PC-9 (cell line): ENCODE measurements at regions not wholly inside any gene's neighbourhood (a gene's known extent, or its start where the extent isn't known, plus 50 kb on each side); places are given as distances from the start of the nearest gene placed in this dataset.
"Not testable (repeated sequence)": the region's sequence is repeated elsewhere in the genome, so short reads cannot be mapped to it uniquely, and the experiment has no call there.

Experiments used
- BruUV-seq: library from RNA; stranded (reverse); fragments of 400-500 nt; replicated peaks from 2 replicates; lab custom pipeline; 2021; lab: Mats Ljungman, UMichigan
- CTCF ChIA-PET: fragments of 300-600 bp; sonication (Branson Sonifier 250); formaldehyde crosslinking; loops from one replicate; lab custom pipeline; 2022; ENCODE audit warnings: antibody characterized with exemption; lab: Charles Lee
- POLR2A ChIA-PET: fragments of 300-600 bp; sonication (Branson Sonifier 250); formaldehyde crosslinking; loops from one replicate; lab custom pipeline; 2022; ENCODE audit warnings: antibody characterized with exemption; ENCODE audit not compliant: unreplicated experiment; lab: Charles Lee
- DNase-seq, 2 experiments: peaks; one replicate each; pipeline versions ENCODE4 v3.0.0 to v3.0.0-alpha.2; 2015 to 2022; ENCODE audit warnings: mixed read lengths in 1 of 2
- H2AFZ ChIP-seq: fragments of 200-600 bp; sonication (generic); 2 replicates; pipeline ENCODE4 v1.8.1; 2017; ENCODE audit warnings: antibody characterized with exemption
- H3F3A ChIP-seq: fragments of 200-600 bp; sonication (generic); 2 replicates; pipeline ENCODE4 v1.8.1; 2017; ENCODE audit warnings: antibody characterized with exemption, mild to moderate bottlenecking, low read depth; ENCODE audit not compliant: insufficient read depth
- H3K27ac ChIP-seq: fragments of 200-600 bp; sonication (generic); 2 replicates; pipeline ENCODE4 v1.6.1; 2016; ENCODE audit warnings: mixed run types
- H3K27me3 ChIP-seq: fragments of 200-600 bp; sonication (generic); 2 replicates; pipeline ENCODE4 v1.6.1; 2016; ENCODE audit warnings: low read depth, mixed run types; ENCODE audit not compliant: insufficient read depth
- H3K36me3 ChIP-seq: fragments of 200-600 bp; sonication (generic); 2 replicates; pipeline ENCODE4 v1.6.1; 2016; ENCODE audit warnings: low read depth, mixed run types
- H3K4me1 ChIP-seq: fragments of 200-600 bp; sonication (generic); replicated peaks from 2 replicates; pipeline ENCODE4 v1.6.1; 2016; ENCODE audit warnings: mixed run types; ENCODE audit not compliant: insufficient read depth
- H3K4me2 ChIP-seq: fragments of 200-600 bp; sonication (generic); 2 replicates; pipeline ENCODE4 v1.6.1; 2017; ENCODE audit warnings: mixed run types
- H3K4me3 ChIP-seq: fragments of 200-600 bp; sonication (generic); 2 replicates; pipeline ENCODE4 v1.6.1; 2016; ENCODE audit warnings: mixed run types
- H3K79me2 ChIP-seq: fragments of 200-600 bp; sonication (generic); 2 replicates; pipeline ENCODE4 v1.6.1; 2017; ENCODE audit warnings: low read depth, mixed run types
- H3K9me2 ChIP-seq: fragments of 200-600 bp; sonication (generic); 2 replicates; pipeline ENCODE4 v1.8.1; 2017; ENCODE audit warnings: mild to moderate bottlenecking; ENCODE audit not compliant: insufficient read depth
- H3K9me3 ChIP-seq: fragments of 200-600 bp; sonication (generic); 2 replicates; pipeline ENCODE4 v1.8.1; 2016; ENCODE audit warnings: low read depth; ENCODE audit not compliant: insufficient read depth
- H4K20me1 ChIP-seq: fragments of 200-600 bp; sonication (generic); 2 replicates; pipeline ENCODE4 v1.8.1; 2017; ENCODE audit not compliant: insufficient read depth
- EZH2 ChIP-seq: fragments of 200-600 bp; sonication (generic); IDR thresholded peaks from 2 replicates; pipeline ENCODE4 v1.8.0; 2017; ENCODE audit warnings: antibody characterized with exemption, low read depth
- intact Hi-C: fragments of 100-400 bp; cut with micrococcal nuclease; formaldehyde crosslinking; loops from one replicate; pipeline ENCODE4 v1.10.0; 2022; ENCODE audit not compliant: unreplicated experiment
- TF ChIP-seq, protein P1 (sequence below): fragments of 200-600 bp; sonication (generic); conservative IDR thresholded peaks from 2 replicates; pipeline ENCODE4 v1.6.1; 2017; ENCODE audit warnings: mixed run types, antibody characterized with exemption, mild to moderate bottlenecking, moderate library complexity

DNA sequence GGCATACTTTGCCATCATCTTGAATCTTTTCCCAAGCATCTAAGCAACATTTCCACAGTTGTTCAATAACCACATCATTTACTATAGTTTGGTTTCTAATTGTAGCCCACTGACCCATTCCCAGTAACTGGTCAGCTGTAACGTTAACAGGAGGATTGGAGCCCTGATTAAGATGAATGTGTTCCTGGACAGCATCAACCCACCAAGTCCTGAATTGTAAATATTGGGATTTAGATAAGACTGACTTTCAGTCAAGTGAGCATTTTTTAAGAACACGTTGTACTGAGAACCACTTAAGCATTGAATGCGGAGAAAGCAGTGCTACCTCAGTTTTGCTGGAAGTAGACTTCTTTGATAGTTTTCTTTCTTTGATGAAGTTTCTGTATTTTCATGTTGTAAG is 53.3 kb upstream of the ARL4D start:
- peaks cover 23% of the 10 kb centered on the region for H3K9me3 ChIP-seq
- H3K27me3 ChIP-seq, H3K79me2 ChIP-seq, H3K27ac ChIP-seq, H3K36me3 ChIP-seq, H3F3A ChIP-seq, H3K4me2 ChIP-seq, DNase-seq, H3K4me1 ChIP-seq, POLR2A ChIA-PET, H4K20me1 ChIP-seq, CTCF ChIA-PET, BruUV-seq, H3K9me2 ChIP-seq, H2AFZ ChIP-seq, H3K4me3 ChIP-seq, intact Hi-C loops: not testable (repeated sequence)

DNA sequence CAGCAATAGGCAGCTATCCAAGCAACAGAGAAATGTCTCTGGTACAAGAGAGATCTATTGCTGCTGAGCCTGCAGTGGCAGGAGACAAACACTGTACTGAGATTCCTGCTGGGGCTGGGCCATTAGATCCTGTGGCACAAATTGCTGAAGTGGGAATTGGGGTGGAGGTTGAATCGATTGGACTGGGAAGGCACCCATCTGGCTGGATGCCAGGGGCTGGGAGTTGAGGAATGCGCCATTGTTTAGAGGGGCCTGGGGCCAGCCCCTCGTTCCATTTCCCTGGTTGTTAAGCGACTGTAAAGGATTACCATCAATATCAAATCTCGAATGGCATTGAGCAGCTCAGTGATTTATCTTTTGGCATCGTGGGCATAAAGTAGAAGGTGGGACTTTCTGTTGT is 54.1 kb upstream of the ARL4D start:
- POLR2A ChIA-PET: no interaction called here
- no TSS peak for BruUV-seq
- Histone ChIP-seq H3K9me3 (peaks cover 23% of the 10 kb centered on the region), H3K36me3 (0 out of 2 replicates have a peak, but pooled peaks cover 2% of the 10 kb centered on the region), H2AFZ (no peak overlapping the region), H3K4me1 (no peaks in the 10 kb centered on the region), H4K20me1 (no peaks in the 10 kb centered on the region), H3K27me3 (no peaks in the 10 kb centered on the region), H3K27ac (no peak overlapping the region), H3F3A (no peaks in the 10 kb centered on the region), H3K9me2 (no peaks in the 10 kb centered on the region), H3K4me3 (no peak overlapping the region), H3K79me2 (no peaks in the 10 kb centered on the region), H3K4me2 (no peak overlapping the region)
- no peak for DNase-seq
- intact Hi-C loops: no loop called here
- no peak for TF ChIP-seq EZH2
- CTCF ChIA-PET: no interaction called here

DNA sequence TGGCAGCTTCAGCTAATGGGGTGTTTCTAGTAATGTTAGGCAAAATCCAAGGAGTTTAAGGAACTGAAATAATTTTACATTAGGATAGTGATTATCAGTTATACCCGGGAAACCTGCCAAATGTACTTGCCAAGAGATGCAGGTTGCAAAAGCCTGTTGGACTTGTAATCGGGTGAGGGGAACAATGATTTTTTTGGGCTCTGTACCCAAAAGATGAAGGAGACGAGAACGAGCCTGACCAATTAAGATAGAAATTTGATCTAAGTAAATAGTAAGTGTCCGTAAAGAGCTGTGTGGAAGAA is 56.3 kb upstream of the ARL4D start:
- intact Hi-C loops: no loop called here
- CTCF ChIA-PET: no interaction called here
- POLR2A ChIA-PET: no interaction called here
- Histone ChIP-seq H3K4me2 (no peak overlapping the region), H2AFZ (no peak overlapping the region), H3K27ac (no peak overlapping the region), H3K36me3 (no peaks in the 10 kb centered on the region), H3K4me1 (no peaks in the 10 kb centered on the region), H4K20me1 (no peaks in the 10 kb centered on the region), H3K9me3 (peaks cover 8% of the 10 kb centered on the region), H3K27me3 (no peaks in the 10 kb centered on the region), H3K4me3 (no peak overlapping the region), H3F3A (no peaks in the 10 kb centered on the region), H3K79me2 (no peaks in the 10 kb centered on the region), H3K9me2 (no peaks in the 10 kb centered on the region)
- DNase-seq: no peak
- no TSS peak for BruUV-seq
- TF ChIP-seq, protein P1, sequence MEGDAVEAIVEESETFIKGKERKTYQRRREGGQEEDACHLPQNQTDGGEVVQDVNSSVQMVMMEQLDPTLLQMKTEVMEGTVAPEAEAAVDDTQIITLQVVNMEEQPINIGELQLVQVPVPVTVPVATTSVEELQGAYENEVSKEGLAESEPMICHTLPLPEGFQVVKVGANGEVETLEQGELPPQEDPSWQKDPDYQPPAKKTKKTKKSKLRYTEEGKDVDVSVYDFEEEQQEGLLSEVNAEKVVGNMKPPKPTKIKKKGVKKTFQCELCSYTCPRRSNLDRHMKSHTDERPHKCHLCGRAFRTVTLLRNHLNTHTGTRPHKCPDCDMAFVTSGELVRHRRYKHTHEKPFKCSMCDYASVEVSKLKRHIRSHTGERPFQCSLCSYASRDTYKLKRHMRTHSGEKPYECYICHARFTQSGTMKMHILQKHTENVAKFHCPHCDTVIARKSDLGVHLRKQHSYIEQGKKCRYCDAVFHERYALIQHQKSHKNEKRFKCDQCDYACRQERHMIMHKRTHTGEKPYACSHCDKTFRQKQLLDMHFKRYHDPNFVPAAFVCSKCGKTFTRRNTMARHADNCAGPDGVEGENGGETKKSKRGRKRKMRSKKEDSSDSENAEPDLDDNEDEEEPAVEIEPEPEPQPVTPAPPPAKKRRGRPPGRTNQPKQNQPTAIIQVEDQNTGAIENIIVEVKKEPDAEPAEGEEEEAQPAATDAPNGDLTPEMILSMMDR: no peak
- TF ChIP-seq EZH2: no peak

DNA sequence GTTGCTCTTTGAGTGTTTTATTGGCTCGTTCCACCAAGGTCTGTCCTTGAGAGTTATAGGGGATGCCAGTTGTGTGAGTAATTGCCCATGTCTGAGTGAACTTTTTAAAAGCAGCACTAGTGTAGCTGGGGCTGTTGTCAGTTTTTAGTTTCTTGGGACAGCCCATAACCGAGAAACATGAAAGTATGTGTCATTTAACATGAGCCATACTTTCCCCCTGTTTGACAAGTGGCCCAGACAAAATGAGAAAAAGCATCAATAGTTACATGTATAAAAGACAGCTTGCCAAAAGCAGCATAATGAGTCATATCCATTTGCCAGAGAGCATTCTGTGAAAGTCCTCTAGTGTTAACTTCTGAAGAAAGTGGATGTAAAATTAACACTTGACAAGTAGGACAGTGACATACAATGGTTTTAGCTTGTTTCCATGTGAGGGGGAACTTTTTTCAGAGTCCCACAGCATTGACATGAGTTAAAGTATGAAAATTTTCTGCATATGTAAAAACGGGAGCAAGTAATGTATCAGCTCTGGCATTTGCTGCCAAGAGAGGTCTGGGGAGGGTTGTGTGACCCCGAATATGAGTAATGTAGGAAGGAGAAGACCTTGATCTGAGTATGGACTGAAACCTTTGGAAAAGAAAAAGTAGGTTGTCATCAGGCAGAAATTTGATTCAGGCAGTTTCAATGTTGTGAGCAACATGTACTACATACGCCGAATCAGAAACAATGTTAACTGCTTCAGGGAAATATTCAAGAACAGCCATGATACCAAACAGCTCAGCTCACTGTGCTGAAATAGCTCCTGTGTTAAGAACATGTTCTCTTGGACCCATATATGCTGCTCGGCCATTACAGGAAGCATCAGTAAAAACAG is 56.8 kb upstream of the ARL4D start:
- Histone ChIP-seq H3K79me2 (no peaks in the 10 kb centered on the region), H3K36me3 (no peaks in the 10 kb centered on the region), H3K27me3 (no peaks in the 10 kb centered on the region), H3K4me2 (no peak overlapping the region), H4K20me1 (no peaks in the 10 kb centered on the region), H3K9me3 (peaks cover 3% of the 10 kb centered on the region; the same call in 1 of the 2 replicates), H3K9me2 (no peaks in the 10 kb centered on the region), H3K27ac (no peak overlapping the region), H3K4me1 (no peaks in the 10 kb centered on the region), H3F3A (no peaks in the 10 kb centered on the region), H2AFZ (no peak overlapping the region), H3K4me3 (no peak overlapping the region)
- no TSS peak for BruUV-seq
- POLR2A ChIA-PET: no interaction called here
- DNase-seq: no peak
- intact Hi-C loops: no loop called here
- CTCF ChIA-PET: no interaction called here
- TF ChIP-seq EZH2: no peak
- TF ChIP-seq, protein P1: no peak
